GM23338 (cell line): ENCODE measurements at regions not wholly inside any gene's neighbourhood (a gene's known extent, or its start where the extent isn't known, plus 50 kb on each side); places are given as distances from the start of the nearest gene placed in this dataset.

ENCODE experiments used
- ATAC-seq: fragments of 200-7000 bp; cut with Tn5 transposase; 3 replicates; pipeline ENCODE4 v1.9.1; 2020
- DNase-seq: peaks from one replicate; pipeline ENCODE4 v3.0.0-alpha.2; 2015; ENCODE audit warnings: low spot score
- H2AFZ ChIP-seq: fragments of 200-600 bp; sonication (generic); 2 replicates; pipeline ENCODE4 v1.8.0; 2016; ENCODE audit warnings: antibody characterized with exemption, mild to moderate bottlenecking, moderate library complexity
- H3F3A ChIP-seq: fragments of 200-600 bp; sonication (generic); replicated peaks from 2 replicates; pipeline ENCODE4 v1.8.0; 2017; ENCODE audit warnings: antibody characterized with exemption, mixed run types, low read depth
- H3K27ac ChIP-seq: fragments of 200-600 bp; sonication (generic); 2 replicates; pipeline ENCODE4 v1.6.1; 2016; ENCODE audit warnings: low read depth
- H3K27me3 ChIP-seq: fragments of 200-600 bp; sonication (generic); 2 replicates; pipeline ENCODE4 v1.8.0; 2016; ENCODE audit warnings: mild to moderate bottlenecking, mixed run types, moderate library complexity; ENCODE audit not compliant: insufficient read depth
- H3K36me3 ChIP-seq: fragments of 200-600 bp; sonication (generic); 2 replicates; pipeline ENCODE4 v1.8.0; 2016; ENCODE audit warnings: mild to moderate bottlenecking; ENCODE audit not compliant: insufficient read depth
- H3K4me1 ChIP-seq: fragments of 200-600 bp; sonication (generic); 2 replicates; pipeline ENCODE4 v1.8.0; 2016; ENCODE audit warnings: mild to moderate bottlenecking, moderate library complexity; ENCODE audit not compliant: insufficient read depth
- H3K4me2 ChIP-seq: fragments of 200-600 bp; sonication (generic); 2 replicates; pipeline ENCODE4 v1.7.1; 2017; ENCODE audit warnings: mixed run types
- H3K4me3 ChIP-seq: fragments of 200-600 bp; sonication (generic); 2 replicates; pipeline ENCODE4 v1.6.1; 2016; ENCODE audit warnings: mixed run types
- H3K79me2 ChIP-seq: fragments of 200-600 bp; sonication (generic); replicated peaks from 2 replicates; pipeline ENCODE4 v1.8.0; 2017; ENCODE audit warnings: mild to moderate bottlenecking; ENCODE audit not compliant: insufficient read depth
- H3K9me2 ChIP-seq: fragments of 200-600 bp; sonication (generic); 2 replicates; pipeline ENCODE4 v1.8.0; 2017; ENCODE audit not compliant: insufficient read depth
- H4K20me1 ChIP-seq: fragments of 200-600 bp; sonication (generic); replicated peaks from 2 replicates; pipeline ENCODE4 v1.8.0; 2017; ENCODE audit warnings: mild to moderate bottlenecking; ENCODE audit not compliant: insufficient read depth
- H3K27ac Mint-ChIP-seq: 2 replicates; pipeline ENCODE4 v1.8.0; 2020; ENCODE audit warnings: inconsistent platforms, mild to moderate bottlenecking, moderate library complexity, mixed read lengths
- H3K27me3 Mint-ChIP-seq: 3 replicates; pipeline ENCODE4 v1.8.0; 2022; ENCODE audit warnings: low read depth, mild to moderate bottlenecking, moderate library complexity, mixed read lengths, inconsistent platforms; ENCODE audit not compliant: insufficient read depth, poor library complexity
- H3K36me3 Mint-ChIP-seq: 3 replicates; pipeline ENCODE4 v1.8.0; 2021; ENCODE audit warnings: low read depth, mild to moderate bottlenecking, inconsistent platforms, moderate library complexity, mixed read lengths
- H3K4me1 Mint-ChIP-seq: 3 replicates; pipeline ENCODE4 v1.8.0; 2020; ENCODE audit warnings: mild to moderate bottlenecking, inconsistent platforms, mixed read lengths
- H3K4me3 Mint-ChIP-seq: 3 replicates; pipeline ENCODE4 v1.8.0; 2021; ENCODE audit warnings: moderate library complexity, mild to moderate bottlenecking, inconsistent platforms, mixed read lengths
- H3K9me3 Mint-ChIP-seq: 3 replicates; pipeline ENCODE4 v1.8.0; 2020; ENCODE audit warnings: moderate library complexity, mild to moderate bottlenecking, inconsistent platforms, mixed read lengths
- CREB1 ChIP-seq: fragments of 250-450 bp; sonication (Bioruptor Pico); IDR thresholded peaks from 2 replicates; pipeline ENCODE4 v1.5.0; 2020; ENCODE audit warnings: low read depth, mild to moderate bottlenecking, moderate library complexity
- ETS1 ChIP-seq: IDR thresholded peaks from 2 replicates; pipeline ENCODE4 v1.6.1; 2016; ENCODE audit warnings: antibody characterized with exemption
- EZH2 ChIP-seq: fragments of 200-600 bp; sonication (generic); IDR thresholded peaks from one replicate; pipeline ENCODE4 v1.8.0; 2017; ENCODE audit warnings: antibody characterized with exemption, mild to moderate bottlenecking, low read depth; ENCODE audit not compliant: unreplicated experiment
- JUNB ChIP-seq: IDR thresholded peaks from one replicate; pipeline ENCODE4 v1.6.1; 2016; ENCODE audit warnings: antibody characterized with exemption; ENCODE audit not compliant: unreplicated experiment
- POLR2AphosphoS5 ChIP-seq: IDR thresholded peaks from 2 replicates; pipeline ENCODE4 v1.6.1; 2016; ENCODE audit warnings: antibody characterized with exemption, low read depth
- REST ChIP-seq: IDR thresholded peaks from one replicate; pipeline ENCODE4 v1.6.1; 2018; ENCODE audit warnings: antibody characterized with exemption; ENCODE audit not compliant: unreplicated experiment
- ZNF114 ChIP-seq: fragments of 250-450 bp; sonication (Bioruptor Pico); IDR thresholded peaks from 2 replicates; pipeline ENCODE4 v1.5.0; 2020; ENCODE audit warnings: mild to moderate bottlenecking, moderate library complexity
- ZNF331 ChIP-seq: fragments of 250-450 bp; sonication (Bioruptor Pico); IDR thresholded peaks from 2 replicates; pipeline ENCODE4 v1.5.0; 2020; ENCODE audit warnings: low read depth, mild to moderate bottlenecking, moderate library complexity
- ZNF462 ChIP-seq: fragments of 250-450 bp; sonication (Bioruptor Pico); IDR thresholded peaks from 2 replicates; pipeline ENCODE4 v1.5.0; 2020; ENCODE audit warnings: mild to moderate bottlenecking, moderate library complexity

- Histone ChIP-seq H3K4me3 (no peak overlapping the region), H3K36me3 (no peaks in the 10 kb centered on the region), H3F3A (no peaks in the 10 kb centered on the region), H3K4me1 (no peaks in the 10 kb centered on the region), H3K27ac (no peak overlapping the region), H3K9me2 (no peaks in the 10 kb centered on the region), H3K79me2 (no peaks in the 10 kb centered on the region), H3K4me2 (no peak overlapping the region), H4K20me1 (no peaks in the 10 kb centered on the region), H2AFZ (no peak overlapping the region; the same call in 1 of the 2 replicates), H3K27me3 (no peaks in the 10 kb centered on the region)
- TF ChIP-seq REST (no peak), ZNF331 (CRISPR knock-in tag) (no peak), EZH2 (no peak), CREB1 (CRISPR knock-in tag) (no peak), ZNF462 (CRISPR knock-in tag) (no peak), JUNB (no peak), ZNF114 (CRISPR knock-in tag) (no peak), POLR2AphosphoS5 (no peak), ETS1 (no peak)
- Mint-ChIP-seq H3K36me3 (no peaks in the 10 kb centered on the region), H3K4me1 (no peaks in the 10 kb centered on the region), H3K9me3 (no peaks in the 10 kb centered on the region), H3K4me3 (no peak overlapping the region), H3K27ac (no peak overlapping the region), H3K27me3 (no peaks in the 10 kb centered on the region)
- DNase-seq (no peak), ATAC-seq (no peak)
These were observed 1156.0 kb upstream of the CADM2 start for GRCh38 chr3:83802801-83803200.
